Fibroblast of lung (primary cell): ENCODE measurements at regions not wholly inside any gene's neighbourhood (a gene's known extent, or its start where the extent isn't known, plus 50 kb on each side); places are given as distances from the start of the nearest gene placed in this dataset.

Experiments used
- CTCF ChIP-seq, 2 donors: IDR thresholded peaks in 1 of 2; conservative IDR thresholded peaks in 1 of 2; 1 replicate in 1 of 2; 2 replicates in 1 of 2; pipeline ENCODE4 v1.5.1; 2011 to 2012; ENCODE audit warnings: low read length in 2 of 2, control low read depth in 1 of 2, inconsistent platforms in 1 of 2, low read depth in 1 of 2, mild to moderate bottlenecking in 1 of 2
- EZH2 ChIP-seq: IDR thresholded peaks from 2 replicates; pipeline ENCODE4 v1.5.1; 2012; ENCODE audit warnings: low read length, control low read depth, mild to moderate bottlenecking; ENCODE audit errors: missing control alignments

- TF ChIP-seq CTCF (conservative IDR thresholded peaks at IDR 0.05 in 1 of 2, IDR thresholded peaks at IDR 0.05 in 1 of 2; ENCODE audit: low read depth in 1 of 2, low read length in 2 of 2), result no peak
- no peak for TF ChIP-seq EZH2
Measured at GRCh38 chr11:109934151-109934550, 159.0 kb upstream of the ZC3H12C start.
